Panc1 (cell line): ENCODE measurements at regions not wholly inside any gene's neighbourhood (a gene's known extent, or its start where the extent isn't known, plus 50 kb on each side); places are given as distances from the start of the nearest gene placed in this dataset.

ENCODE experiments used
- ATAC-seq: fragments of 200-7000 bp; cut with Tn5 transposase; 2 replicates; pipeline ENCODE4 v1.9.1; 2020; ENCODE audit warnings: mild to moderate bottlenecking, moderate library complexity
- BruUV-seq: library from RNA; stranded (reverse); fragments of 400-500 nt; replicated peaks from 2 replicates; lab custom pipeline; 2021; lab: Mats Ljungman, UMichigan
- CTCF ChIA-PET: fragments of 300-600 bp; sonication (Branson Sonifier 250); formaldehyde crosslinking; loops from one replicate; lab custom pipeline; 2022; ENCODE audit warnings: antibody characterized with exemption; lab: Charles Lee
- POLR2A ChIA-PET: fragments of 300-600 bp; sonication (Branson Sonifier 250); formaldehyde crosslinking; loops from one replicate; lab custom pipeline; 2022; ENCODE audit warnings: antibody characterized with exemption; lab: Charles Lee
- DNase-seq: peaks from one replicate; pipeline ENCODE4 v3.0.0-alpha.2; 2010; ENCODE audit warnings: low read depth, low spot score
- H3K27ac ChIP-seq: 2 replicates; pipeline ENCODE4 v1.5.1; 2011; ENCODE audit warnings: mild to moderate bottlenecking, low read length, inconsistent platforms
- H3K27me3 ChIP-seq: fragments of 200-500 bp; sonication (Bioruptor generic); 2 replicates; pipeline ENCODE4 v1.6.0; 2014; ENCODE audit warnings: low read length, inconsistent platforms; ENCODE audit not compliant: control insufficient read depth, insufficient read depth
- H3K36me3 ChIP-seq: fragments of 200-500 bp; sonication (Bioruptor generic); 2 replicates; pipeline ENCODE4 v1.5.1; 2014; ENCODE audit warnings: inconsistent platforms, mild to moderate bottlenecking, low read length, moderate library complexity; ENCODE audit not compliant: control insufficient read depth, insufficient read depth
- H3K4me1 ChIP-seq: 2 replicates; pipeline ENCODE4 v1.5.1; 2011; ENCODE audit warnings: inconsistent platforms, mild to moderate bottlenecking, low read length, moderate library complexity; ENCODE audit not compliant: control insufficient read depth, insufficient read depth
- H3K4me3 ChIP-seq, 2 experiments: 2 replicates each; pipeline ENCODE4 v1.5.1; 2011 to 2012; ENCODE audit warnings: low read depth in 2 of 2, low read length in 2 of 2, mild to moderate bottlenecking in 2 of 2, inconsistent platforms in 1 of 2, moderate library complexity in 1 of 2
- H3K9me3 ChIP-seq: fragments of 200-500 bp; sonication (Bioruptor generic); 2 replicates; pipeline ENCODE4 v1.5.1; 2014; ENCODE audit warnings: low read depth, mild to moderate bottlenecking, inconsistent platforms, low read length, moderate library complexity; ENCODE audit not compliant: control insufficient read depth, insufficient read depth
- POLR2AphosphoS5 ChIP-seq: IDR thresholded peaks from 2 replicates; pipeline ENCODE4 v1.6.1; 2012; ENCODE audit warnings: mild to moderate bottlenecking, low read depth, low read length, moderate library complexity
- REST ChIP-seq, 2 experiments: IDR thresholded peaks; 2 replicates each; pipeline ENCODE4 v1.6.1; 2011 to 2012; ENCODE audit warnings: low read depth in 2 of 2, control low read depth in 1 of 2, low read length in 1 of 2, mild to moderate bottlenecking in 1 of 2, moderate library complexity in 1 of 2; ENCODE audit not compliant: insufficient read depth in 1 of 2
- SIN3A ChIP-seq: IDR thresholded peaks from 2 replicates; pipeline ENCODE4 v1.6.1; 2012; ENCODE audit warnings: low read depth, mild to moderate bottlenecking, low read length, moderate library complexity, borderline replicate concordance; ENCODE audit not compliant: insufficient read depth
- TCF7L2 ChIP-seq: IDR thresholded peaks from 2 replicates; pipeline ENCODE4 v1.6.1; 2011; ENCODE audit warnings: mild to moderate bottlenecking, low read depth, low read length, inconsistent platforms
- in situ Hi-C: cut with HindIII; loops from 2 replicates; pipeline ENCODE4 v1.10.0; 2016; ENCODE audit warnings: low sequenced_read_pairs, low pct_unique_long_range_greater_than_20kb
- intact Hi-C: fragments of 100-400 bp; cut with micrococcal nuclease; formaldehyde crosslinking; loops from one replicate; pipeline ENCODE4 v1.10.0; 2022; ENCODE audit not compliant: unreplicated experiment
- TF ChIP-seq, protein P1 (sequence below): fragments of 450-650 bp; IDR thresholded peaks from 2 replicates; pipeline ENCODE4 v1.5.1; 2017; ENCODE audit warnings: mild to moderate bottlenecking

DNA sequence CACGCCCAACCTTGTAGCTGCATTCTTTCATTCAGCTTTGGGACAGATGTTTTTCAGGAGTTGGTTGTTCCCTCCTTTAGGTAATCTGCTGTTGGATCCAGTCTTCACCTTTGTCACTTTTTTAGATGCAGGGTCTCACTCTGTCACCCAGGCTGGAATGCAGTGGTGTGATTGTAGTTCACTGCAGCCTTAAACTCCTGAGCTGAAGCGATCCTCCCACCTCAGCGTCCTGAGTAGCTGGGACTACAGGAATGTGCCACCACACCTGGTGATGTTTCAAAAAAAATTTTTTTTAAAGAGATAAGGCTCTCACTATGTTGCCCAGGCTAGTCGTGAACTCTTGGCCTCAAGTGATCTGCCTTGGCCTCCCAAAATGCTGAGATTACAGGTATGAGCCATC, 164.3 kb downstream of the KTN1 start:
- DNase-seq = no peak
- no peaks in the 10 kb centered on the region for H3K9me3 ChIP-seq
- intact Hi-C loops (no loop called here), in situ Hi-C loops (no loop called here)
- no peak for TF ChIP-seq POLR2AphosphoS5
- TF ChIP-seq REST (IDR thresholded peaks at IDR 0.05; ENCODE audit: insufficient read depth in 1 of 2, low read depth in 2 of 2, low read length in 1 of 2) = no peak
- TF ChIP-seq, protein P1, sequence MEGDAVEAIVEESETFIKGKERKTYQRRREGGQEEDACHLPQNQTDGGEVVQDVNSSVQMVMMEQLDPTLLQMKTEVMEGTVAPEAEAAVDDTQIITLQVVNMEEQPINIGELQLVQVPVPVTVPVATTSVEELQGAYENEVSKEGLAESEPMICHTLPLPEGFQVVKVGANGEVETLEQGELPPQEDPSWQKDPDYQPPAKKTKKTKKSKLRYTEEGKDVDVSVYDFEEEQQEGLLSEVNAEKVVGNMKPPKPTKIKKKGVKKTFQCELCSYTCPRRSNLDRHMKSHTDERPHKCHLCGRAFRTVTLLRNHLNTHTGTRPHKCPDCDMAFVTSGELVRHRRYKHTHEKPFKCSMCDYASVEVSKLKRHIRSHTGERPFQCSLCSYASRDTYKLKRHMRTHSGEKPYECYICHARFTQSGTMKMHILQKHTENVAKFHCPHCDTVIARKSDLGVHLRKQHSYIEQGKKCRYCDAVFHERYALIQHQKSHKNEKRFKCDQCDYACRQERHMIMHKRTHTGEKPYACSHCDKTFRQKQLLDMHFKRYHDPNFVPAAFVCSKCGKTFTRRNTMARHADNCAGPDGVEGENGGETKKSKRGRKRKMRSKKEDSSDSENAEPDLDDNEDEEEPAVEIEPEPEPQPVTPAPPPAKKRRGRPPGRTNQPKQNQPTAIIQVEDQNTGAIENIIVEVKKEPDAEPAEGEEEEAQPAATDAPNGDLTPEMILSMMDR = no peak
- TF ChIP-seq SIN3A = no peak
- TF ChIP-seq TCF7L2 = no peak
- no peak overlapping the region for H3K27ac ChIP-seq
- H3K4me1 ChIP-seq = peaks cover 2% of the 10 kb centered on the region
- no TSS peak for BruUV-seq
- no peak for ATAC-seq
- H3K36me3 ChIP-seq = no peaks in the 10 kb centered on the region
- H3K4me3 ChIP-seq = no peak overlapping the region
- no peaks in the 10 kb centered on the region for H3K27me3 ChIP-seq
- POLR2A ChIA-PET = no interaction called here
- CTCF ChIA-PET = no interaction called here

DNA sequence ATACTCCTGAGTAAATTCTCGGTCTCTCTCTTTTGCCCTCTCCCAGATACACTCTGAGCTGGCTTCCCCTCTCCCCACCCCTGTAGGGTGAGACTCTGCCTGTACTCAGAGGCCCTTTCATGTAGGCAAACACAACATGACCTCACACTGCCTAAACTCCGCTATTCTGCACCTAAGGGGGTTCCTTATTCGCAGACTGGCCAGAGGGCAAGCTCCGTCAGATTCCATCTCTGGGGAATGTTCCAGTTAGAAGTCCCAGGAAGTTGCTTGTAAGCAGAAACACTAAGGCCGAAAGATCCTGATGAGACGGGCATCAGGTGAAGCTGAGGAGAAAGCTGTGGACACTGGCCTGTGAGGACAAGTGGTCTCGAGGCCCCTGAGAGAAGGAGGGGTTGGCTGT, 165.9 kb downstream of the KTN1 start:
- no peaks in the 10 kb centered on the region for H3K27me3 ChIP-seq
- ATAC-seq = no peak
- no peak overlapping the region for H3K27ac ChIP-seq
- no peaks in the 10 kb centered on the region for H3K9me3 ChIP-seq
- CTCF ChIA-PET = no interaction called here
- no peaks in the 10 kb centered on the region for H3K36me3 ChIP-seq
- POLR2A ChIA-PET = no interaction called here
- TF ChIP-seq POLR2AphosphoS5 (no peak), REST (IDR thresholded peaks at IDR 0.05; ENCODE audit: insufficient read depth in 1 of 2, low read depth in 2 of 2, low read length in 1 of 2) (no peak), TCF7L2 (no peak)
- intact Hi-C loops (no loop called here), in situ Hi-C loops (no loop called here)
- no peak for DNase-seq
- H3K4me3 ChIP-seq = no peak overlapping the region
- peaks cover 4% of the 10 kb centered on the region for H3K4me1 ChIP-seq
- no TSS peak for BruUV-seq
